Ishikawa (cell line): ENCODE measurements at regions not wholly inside any gene's neighbourhood (a gene's known extent, or its start where the extent isn't known, plus 50 kb on each side); places are given as distances from the start of the nearest gene placed in this dataset.

Experiments
- CEBPB ChIP-seq: IDR thresholded peaks from 2 replicates; pipeline ENCODE4 v1.6.1; 2012
- FOXM1 ChIP-seq: IDR thresholded peaks from 2 replicates; pipeline ENCODE4 v1.6.1; 2012; ENCODE audit warnings: low read depth, borderline replicate concordance
- REST ChIP-seq: IDR thresholded peaks from 2 replicates; pipeline ENCODE4 v1.6.1; 2012; ENCODE audit warnings: low read depth, mild to moderate bottlenecking
- TAF1 ChIP-seq: IDR thresholded peaks from 2 replicates; pipeline ENCODE4 v1.6.1; 2012; ENCODE audit warnings: low read depth, mild to moderate bottlenecking

- no peak for TF ChIP-seq FOXM1
- TF ChIP-seq CEBPB = no peak
- no peak for TF ChIP-seq REST
- no peak for TF ChIP-seq TAF1
Measured at GRCh38 chrX:65420154-65420553, 114.4 kb downstream of the LAS1L start.
